Pancreas (tissue), 10 donors: ENCODE measurements at regions not wholly inside any gene's neighbourhood (a gene's known extent, or its start where the extent isn't known, plus 50 kb on each side); places are given as distances from the start of the nearest gene placed in this dataset.

ENCODE experiments used
- ATAC-seq, 4 donors: fragments of 200-7000 bp; cut with Tn5 transposase; one replicate each; pipeline versions ENCODE4 v1.8.0 to v1.9.1; 2020; ENCODE audit warnings: mild to moderate bottlenecking in 4 of 4, moderate library complexity in 4 of 4
- DNase-seq, 6 donors: peaks; one replicate each; pipeline ENCODE4 v3.0.0-alpha.2; 2020
- FAIRE-seq: peaks from 2 replicates; lab custom pipeline; 2012; peaks lifted over from hg19 to GRCh38; lab: Jason Lieb, UNC
- H3K27ac ChIP-seq, 4 donors: fragments of 200-600 bp; sonication (generic); 1 replicate in 3 of 4; 2 replicates in 1 of 4; pipeline versions ENCODE4 v1.5.0 to v1.8.0; 2020
- H3K27me3 ChIP-seq, 4 donors: fragments of 200-600 bp; one replicate each; pipeline ENCODE4 v1.8.0; 2021
- H3K36me3 ChIP-seq, 3 donors: fragments of 200-600 bp; sonication (generic) in 1 of 3; one replicate each; pipeline versions ENCODE4 v1.5.0 to v1.8.0; 2020 to 2021
- H3K4me1 ChIP-seq, 3 donors: fragments of 200-600 bp; one replicate each; pipeline ENCODE4 v1.8.0; 2021
- H3K4me3 ChIP-seq, 4 donors: fragments of 200-600 bp; sonication (generic) in 2 of 4; one replicate each; pipeline versions ENCODE4 v1.5.0 to v1.8.0; 2020 to 2021
- H3K9me3 ChIP-seq, 4 donors: fragments of 200-600 bp; one replicate each; pipeline ENCODE4 v1.8.0; 2021
- WGBS, 2 donors: extraction: QIAGEN DNeasy Blood & Tissue Kit; methylation state at CpG; one replicate each; pipeline ENCODE4 v1.1.7; 2013; 5-methylcytosine and 5-hydroxymethylcytosine counted together
- intact Hi-C, 3 donors: fragments of 100-400 bp; cut with DNase I; formaldehyde crosslinking; loops; one replicate each; pipeline versions ENCODE4 v1.11.1 to v1.14.2; 2022
- TF ChIP-seq, protein P1 (sequence below), 4 donors: fragments of 200-600 bp; sonication (generic) in 3 of 4; IDR thresholded peaks; one replicate each; pipeline versions ENCODE4 v1.5.0 to v1.8.0; 2021; ENCODE audit warnings: antibody characterized with exemption in 4 of 4
- donor health status: healthy with polysubstance abuse.
- donor health status: DM: no; HTN: no; CAD: no; lungs with moderate emphysema.
- donor health status: DM: no; HTN: no; CAD: no.
- donor health status: control.
- donor health status: control.
- donor health status: Bipolar disorder and iron deficiency.
- donor health status: DM: yes; HTN: yes; CAD: no.
- donor health status: DM: no; HTN: no; CAD: no.
- donor health status: DM: no; HTN: no; CAD: no.
- donor health status: DM: yes; HTN: yes; CAD: no.

DNA sequence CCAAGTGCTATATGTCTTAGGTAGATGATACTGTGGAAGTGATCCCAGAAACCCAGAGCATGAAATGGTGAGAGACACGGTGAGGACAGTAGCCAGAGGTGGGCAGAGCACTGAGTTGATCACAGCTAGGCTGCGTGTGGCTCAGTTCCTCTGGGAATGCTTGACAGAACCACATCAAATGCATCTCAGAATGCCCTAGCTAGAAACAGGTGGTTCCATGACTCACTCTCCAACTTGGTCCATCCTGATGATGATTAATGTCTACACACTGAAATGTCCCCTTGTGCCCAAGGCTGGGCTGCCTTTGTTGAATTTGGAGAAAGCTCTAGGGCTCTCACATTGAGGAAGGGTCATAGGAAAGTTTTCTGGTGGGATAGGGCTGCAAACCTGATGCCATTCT is 113.6 kb downstream of the ZNF518B start:
- no peak for DNase-seq
- FAIRE-seq: no peak
- H3K4me3 ChIP-seq: no peak overlapping the region
- H3K27me3 ChIP-seq: no peaks in the 10 kb centered on the region
- WGBS, 2 donors: 72 to 78% methylated on average over 2 of the region's 2 CpGs
- no peak for ATAC-seq
- intact Hi-C loops: no loop called here
- TF ChIP-seq, protein P1, sequence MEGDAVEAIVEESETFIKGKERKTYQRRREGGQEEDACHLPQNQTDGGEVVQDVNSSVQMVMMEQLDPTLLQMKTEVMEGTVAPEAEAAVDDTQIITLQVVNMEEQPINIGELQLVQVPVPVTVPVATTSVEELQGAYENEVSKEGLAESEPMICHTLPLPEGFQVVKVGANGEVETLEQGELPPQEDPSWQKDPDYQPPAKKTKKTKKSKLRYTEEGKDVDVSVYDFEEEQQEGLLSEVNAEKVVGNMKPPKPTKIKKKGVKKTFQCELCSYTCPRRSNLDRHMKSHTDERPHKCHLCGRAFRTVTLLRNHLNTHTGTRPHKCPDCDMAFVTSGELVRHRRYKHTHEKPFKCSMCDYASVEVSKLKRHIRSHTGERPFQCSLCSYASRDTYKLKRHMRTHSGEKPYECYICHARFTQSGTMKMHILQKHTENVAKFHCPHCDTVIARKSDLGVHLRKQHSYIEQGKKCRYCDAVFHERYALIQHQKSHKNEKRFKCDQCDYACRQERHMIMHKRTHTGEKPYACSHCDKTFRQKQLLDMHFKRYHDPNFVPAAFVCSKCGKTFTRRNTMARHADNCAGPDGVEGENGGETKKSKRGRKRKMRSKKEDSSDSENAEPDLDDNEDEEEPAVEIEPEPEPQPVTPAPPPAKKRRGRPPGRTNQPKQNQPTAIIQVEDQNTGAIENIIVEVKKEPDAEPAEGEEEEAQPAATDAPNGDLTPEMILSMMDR (IDR thresholded peaks at IDR 0.05): no peak
- H3K9me3 ChIP-seq: no peaks in the 10 kb centered on the region
- no peak overlapping the region for H3K27ac ChIP-seq
- H3K36me3 ChIP-seq: no peaks in the 10 kb centered on the region
- no peaks in the 10 kb centered on the region for H3K4me1 ChIP-seq

DNA sequence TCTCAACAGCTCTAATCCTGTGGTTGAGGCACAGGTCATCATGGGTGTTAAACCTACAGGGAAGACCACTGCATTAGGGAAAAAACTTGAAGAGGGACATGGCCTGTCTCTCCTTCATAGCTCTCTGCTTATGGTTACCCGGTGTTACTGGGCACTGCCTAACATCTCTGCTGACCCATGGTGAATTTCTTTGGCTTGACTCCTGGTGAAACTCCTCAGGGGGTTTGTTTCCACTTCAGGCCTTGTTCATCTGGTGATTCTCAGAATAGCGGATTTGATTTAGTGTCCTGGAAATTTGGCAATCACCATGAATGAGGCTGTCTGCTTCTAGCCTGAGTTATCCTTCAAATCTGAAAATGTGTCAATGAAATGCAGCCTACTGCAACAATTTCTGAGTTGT is 114.4 kb downstream of the ZNF518B start:
- FAIRE-seq: no peak
- intact Hi-C loops: no loop called here

DNA sequence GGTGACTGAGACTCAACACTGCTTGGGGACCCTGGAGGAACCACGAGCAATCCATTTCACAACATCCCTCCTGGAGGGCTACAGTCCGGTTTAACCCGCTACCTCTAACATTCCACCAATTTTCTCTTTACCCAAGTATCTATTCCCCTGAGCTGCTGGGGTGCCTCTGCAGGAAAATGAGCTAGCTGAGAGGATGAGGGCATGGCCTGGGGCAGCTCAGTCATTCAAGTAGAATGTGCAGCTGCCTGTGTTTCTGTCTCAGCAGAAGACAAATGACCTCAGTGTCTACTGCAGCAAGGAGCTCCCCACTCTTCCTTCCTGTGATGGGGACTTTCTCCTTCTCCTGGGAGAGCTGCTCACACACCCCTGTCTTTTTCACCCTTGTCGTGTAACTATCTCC is 120.8 kb downstream of the ZNF518B start:
- intact Hi-C loops: no loop called here
- FAIRE-seq (no peak), ATAC-seq (no peak), DNase-seq (no peak)
- no peaks in the 10 kb centered on the region for H3K36me3 ChIP-seq
- TF ChIP-seq, protein P1 (IDR thresholded peaks at IDR 0.05): no peak
- no peak overlapping the region for H3K4me3 ChIP-seq
- no peaks in the 10 kb centered on the region for H3K9me3 ChIP-seq
- H3K27ac ChIP-seq: no peak overlapping the region
- H3K4me1 ChIP-seq: no peaks in the 10 kb centered on the region
- H3K27me3 ChIP-seq: no peaks in the 10 kb centered on the region
- 60 to 67% methylated on average over 4 of the region's 4 CpGs for WGBS, 2 donors

More for the DNA sequence above, 114.4 kb downstream of the ZNF518B start:
- 64 to 70% methylated on average over 2 of the region's 2 CpGs for WGBS, 2 donors
- H3K36me3 ChIP-seq: no peaks in the 10 kb centered on the region
- H3K27me3 ChIP-seq: no peaks in the 10 kb centered on the region
- TF ChIP-seq, protein P1 (IDR thresholded peaks at IDR 0.05): no peak
- no peak overlapping the region for H3K4me3 ChIP-seq
- no peaks in the 10 kb centered on the region for H3K4me1 ChIP-seq
- ATAC-seq (no peak), DNase-seq (no peak)
- no peak overlapping the region for H3K27ac ChIP-seq
- no peaks in the 10 kb centered on the region for H3K9me3 ChIP-seq

DNA sequence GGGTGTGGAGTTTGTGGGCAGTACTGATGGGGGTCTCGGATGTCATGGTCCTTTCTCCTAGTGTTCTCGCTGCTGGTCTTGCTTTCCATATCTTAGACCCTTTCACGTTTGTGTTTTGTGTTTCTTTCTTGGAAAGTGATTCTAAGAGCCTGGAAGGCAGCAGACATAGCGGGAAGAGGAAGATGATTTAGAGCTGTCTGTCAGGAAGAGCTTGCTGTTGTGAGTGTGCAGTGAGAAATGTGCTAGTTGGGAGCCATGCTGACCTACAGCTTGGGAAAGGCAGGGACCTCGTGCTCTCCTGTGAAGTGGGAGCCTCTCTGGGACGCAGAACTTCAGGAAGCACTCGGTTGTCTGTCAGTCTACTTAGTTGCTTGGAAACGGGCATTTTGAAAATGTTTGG is 122.2 kb downstream of the ZNF518B start:
- H3K27me3 ChIP-seq: no peaks in the 10 kb centered on the region
- H3K4me3 ChIP-seq: no peak overlapping the region
- FAIRE-seq: no peak
- intact Hi-C loops: no loop called here
- ATAC-seq: no peak
- no peaks in the 10 kb centered on the region for H3K9me3 ChIP-seq
- H3K36me3 ChIP-seq: no peaks in the 10 kb centered on the region
- 42 to 57% methylated on average over 8 of the region's 8 CpGs for WGBS, 2 donors
- no peak overlapping the region for H3K27ac ChIP-seq
- no peaks in the 10 kb centered on the region for H3K4me1 ChIP-seq
- TF ChIP-seq, protein P1 (IDR thresholded peaks at IDR 0.05): no peak
- no peak for DNase-seq

DNA sequence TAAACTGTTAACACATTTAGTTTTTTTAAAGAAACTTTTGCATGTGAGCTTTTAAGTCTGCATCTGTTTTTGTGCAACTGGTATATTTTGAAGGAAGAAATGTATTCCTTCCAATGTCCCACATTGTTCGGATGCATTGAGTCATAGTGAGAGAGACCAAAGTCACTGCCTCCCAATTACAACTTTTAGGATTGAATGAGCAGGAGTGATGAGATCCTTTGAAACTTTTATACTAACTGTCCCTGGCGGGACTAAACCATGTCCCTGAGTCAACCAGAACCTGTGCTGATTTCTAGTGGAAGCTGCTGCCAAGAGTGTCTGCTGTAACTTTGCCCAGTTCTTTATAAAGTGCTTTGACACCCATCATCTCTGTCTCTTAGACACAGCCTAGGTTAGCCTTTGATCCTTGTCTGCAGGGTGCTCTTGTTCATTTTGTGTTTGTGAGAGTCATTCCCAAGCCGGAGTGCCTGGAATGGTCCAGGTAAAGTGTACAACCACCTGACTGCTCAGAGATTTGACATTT is 122.7 kb downstream of the ZNF518B start:
- Histone ChIP-seq H3K4me1 (no peaks in the 10 kb centered on the region), H3K36me3 (no peaks in the 10 kb centered on the region), H3K27ac (no peak overlapping the region), H3K9me3 (no peaks in the 10 kb centered on the region), H3K27me3 (no peaks in the 10 kb centered on the region), H3K4me3 (no peak overlapping the region)
- TF ChIP-seq, protein P1 (IDR thresholded peaks at IDR 0.05): no peak
- intact Hi-C loops: no loop called here
- no peak for ATAC-seq
- no peak for DNase-seq
- no peak for FAIRE-seq
- 64 to 75% methylated on average over 3 of the region's 3 CpGs for WGBS, 2 donors
